SU-DHL-6 (cell line): ENCODE measurements at regions not wholly inside any gene's neighbourhood (a gene's known extent, or its start where the extent isn't known, plus 50 kb on each side); places are given as distances from the start of the nearest gene placed in this dataset.

Experiments
- H2AFZ ChIP-seq: fragments of 200-600 bp; sonication (generic); 2 replicates; pipeline ENCODE4 v1.6.1; 2014; ENCODE audit warnings: low read depth, mild to moderate bottlenecking, moderate library complexity, mixed read lengths, antibody characterized with exemption, low read length; ENCODE audit not compliant: severe bottlenecking
- H3F3A ChIP-seq: fragments of 200-600 bp; shearing (Covaris generic); 2 replicates; pipeline ENCODE4 v1.6.0; 2016; ENCODE audit warnings: antibody characterized with exemption, mild to moderate bottlenecking; ENCODE audit not compliant: insufficient read depth
- H3K27ac ChIP-seq: fragments of 200-600 bp; sonication (generic); 2 replicates; pipeline ENCODE4 v1.5.1; 2016; ENCODE audit warnings: low read depth, mild to moderate bottlenecking, low read length, moderate library complexity, mixed read lengths
- H3K27me3 ChIP-seq: fragments of 200-600 bp; sonication (generic), shearing (Covaris generic); 2 replicates; pipeline ENCODE4 v1.6.0; 2014; ENCODE audit warnings: mild to moderate bottlenecking, low read length
- H3K36me3 ChIP-seq: fragments of 200-600 bp; sonication (generic); 2 replicates; pipeline ENCODE4 v1.6.1; 2014; ENCODE audit warnings: mild to moderate bottlenecking, low read length, mixed read lengths
- H3K4me2 ChIP-seq: fragments of 300-600, 200-600 bp; shearing (Covaris generic), sonication (generic); 2 replicates; pipeline ENCODE4 v1.6.0; 2014; ENCODE audit warnings: low read length, low read depth, mild to moderate bottlenecking; ENCODE audit not compliant: poor library complexity, severe bottlenecking
- H3K4me3 ChIP-seq: fragments of 200-600 bp; sonication (generic); 2 replicates; pipeline ENCODE4 v1.5.1; 2014; ENCODE audit warnings: antibody characterized with exemption, low read length, mild to moderate bottlenecking, mixed read lengths; ENCODE audit not compliant: insufficient read depth, poor library complexity, severe bottlenecking
- H3K79me2 ChIP-seq: fragments of 200-600 bp; sonication (generic); 2 replicates; pipeline ENCODE4 v1.6.1; 2014; ENCODE audit warnings: mild to moderate bottlenecking, low read length, moderate library complexity; ENCODE audit not compliant: insufficient read depth
- H3K9ac ChIP-seq: fragments of 200-600 bp; sonication (generic); 2 replicates; pipeline ENCODE4 v1.7.0; 2014; ENCODE audit warnings: mild to moderate bottlenecking, low read length
- H3K9me2 ChIP-seq: fragments of 200-600 bp; sonication (generic); replicated peaks from 2 replicates; pipeline ENCODE4 v1.6.1; 2014; ENCODE audit warnings: low read length; ENCODE audit not compliant: insufficient read depth
- H3K9me3 ChIP-seq: fragments of 200-600 bp; sonication (generic); 2 replicates; pipeline ENCODE4 v1.6.1; 2014; ENCODE audit warnings: low read length, mixed read lengths; ENCODE audit not compliant: insufficient read depth
- H4K20me1 ChIP-seq: fragments of 200-600 bp; sonication (generic); 2 replicates; pipeline ENCODE4 v1.6.1; 2014; ENCODE audit warnings: low read depth, mild to moderate bottlenecking, antibody characterized with exemption, low read length, moderate library complexity, mixed read lengths
- CTCF ChIP-seq: fragments of 200-600 bp; sonication (generic); IDR thresholded peaks from one replicate; pipeline ENCODE4 v1.5.1; 2017; ENCODE audit warnings: antibody characterized with exemption, mild to moderate bottlenecking, low read length, moderate library complexity; ENCODE audit not compliant: insufficient read depth, poor library complexity, severe bottlenecking
- EZH2phosphoT487 ChIP-seq: fragments of 200-600 bp; sonication (generic), shearing (Covaris generic); conservative IDR thresholded peaks from 2 replicates; pipeline ENCODE4 v1.6.1; 2018; ENCODE audit warnings: mild to moderate bottlenecking, antibody characterized with exemption, low read length, moderate library complexity, mixed read lengths

- no peaks in the 10 kb centered on the region for H3K79me2 ChIP-seq
- H4K20me1 ChIP-seq = no peaks in the 10 kb centered on the region; the same call in 1 of the 2 replicates
- no peak overlapping the region for H2AFZ ChIP-seq
- H3K4me2 ChIP-seq = no peak overlapping the region
- no peaks in the 10 kb centered on the region for H3F3A ChIP-seq
- H3K4me3 ChIP-seq = no peak overlapping the region
- TF ChIP-seq EZH2phosphoT487 = no peak
- H3K27me3 ChIP-seq = no peaks in the 10 kb centered on the region
- no peak overlapping the region for H3K9ac ChIP-seq
- H3K36me3 ChIP-seq = no peaks in the 10 kb centered on the region
- H3K9me2 ChIP-seq = no peaks in the 10 kb centered on the region
- no peaks in the 10 kb centered on the region for H3K9me3 ChIP-seq
- no peak overlapping the region for H3K27ac ChIP-seq
Measured at GRCh38 chr7:97580205-97580604, 151.7 kb upstream of the TAC1 start.

- H3K9me3 ChIP-seq = no peaks in the 10 kb centered on the region
- no peak overlapping the region for H2AFZ ChIP-seq
- no peaks in the 10 kb centered on the region for H3K27me3 ChIP-seq
- H3K9me2 ChIP-seq = no peaks in the 10 kb centered on the region
- no peak for TF ChIP-seq CTCF
- TF ChIP-seq EZH2phosphoT487 = no peak
- no peaks in the 10 kb centered on the region for H3K36me3 ChIP-seq
- no peaks in the 10 kb centered on the region for H3K79me2 ChIP-seq
- H3K9ac ChIP-seq = no peak overlapping the region
- no peak overlapping the region for H3K4me3 ChIP-seq
- H3K27ac ChIP-seq = no peak overlapping the region
- H4K20me1 ChIP-seq = no peaks in the 10 kb centered on the region
- no peak overlapping the region for H3K4me2 ChIP-seq
- H3F3A ChIP-seq = no peaks in the 10 kb centered on the region
Measured at GRCh38 chr7:97595439-97595838, 136.4 kb upstream of the TAC1 start.

- H3K9me2 ChIP-seq = no peaks in the 10 kb centered on the region
- no peak overlapping the region for H3K27ac ChIP-seq
- no peaks in the 10 kb centered on the region for H4K20me1 ChIP-seq
- H3K79me2 ChIP-seq = no peaks in the 10 kb centered on the region
- H3K36me3 ChIP-seq = no peaks in the 10 kb centered on the region
- TF ChIP-seq CTCF = no peak
- TF ChIP-seq EZH2phosphoT487 = no peak
- H3K4me2 ChIP-seq = no peak overlapping the region
- no peak overlapping the region for H3K4me3 ChIP-seq
- no peaks in the 10 kb centered on the region for H3K27me3 ChIP-seq
- H3K9me3 ChIP-seq = no peaks in the 10 kb centered on the region
- no peak overlapping the region for H3K9ac ChIP-seq
- H2AFZ ChIP-seq = no peak overlapping the region
- H3F3A ChIP-seq = no peaks in the 10 kb centered on the region
Measured at GRCh38 chr7:97601931-97602457, 129.9 kb upstream of the TAC1 start.

- Histone ChIP-seq H3K79me2 (no peaks in the 10 kb centered on the region), H3F3A (no peaks in the 10 kb centered on the region), H3K27ac (no peak overlapping the region), H3K9me3 (no peaks in the 10 kb centered on the region), H3K36me3 (no peaks in the 10 kb centered on the region), H3K4me3 (no peak overlapping the region), H3K9me2 (no peaks in the 10 kb centered on the region), H4K20me1 (no peaks in the 10 kb centered on the region), H2AFZ (no peak overlapping the region), H3K27me3 (no peaks in the 10 kb centered on the region), H3K4me2 (no peak overlapping the region), H3K9ac (no peak overlapping the region)
- TF ChIP-seq EZH2phosphoT487 (no peak), CTCF (no peak)
Measured at GRCh38 chr7:97620495-97620894, 111.4 kb upstream of the TAC1 start.
